C4-2B (cell line): ENCODE measurements at regions not wholly inside any gene's neighbourhood (a gene's known extent, or its start where the extent isn't known, plus 50 kb on each side); places are given as distances from the start of the nearest gene placed in this dataset.

ENCODE experiments used
- H3K27ac ChIP-seq: fragments of 450-650 bp; 2 replicates; pipeline ENCODE4 v1.5.1; 2017
- ZFX ChIP-seq: fragments of 450-650 bp; IDR thresholded peaks from 2 replicates; pipeline ENCODE4 v1.6.1; 2017
- TF ChIP-seq, protein P1 (sequence below): fragments of 450-650 bp; conservative IDR thresholded peaks from 2 replicates; pipeline ENCODE4 v1.5.1; 2017; ENCODE audit warnings: mild to moderate bottlenecking

DNA sequence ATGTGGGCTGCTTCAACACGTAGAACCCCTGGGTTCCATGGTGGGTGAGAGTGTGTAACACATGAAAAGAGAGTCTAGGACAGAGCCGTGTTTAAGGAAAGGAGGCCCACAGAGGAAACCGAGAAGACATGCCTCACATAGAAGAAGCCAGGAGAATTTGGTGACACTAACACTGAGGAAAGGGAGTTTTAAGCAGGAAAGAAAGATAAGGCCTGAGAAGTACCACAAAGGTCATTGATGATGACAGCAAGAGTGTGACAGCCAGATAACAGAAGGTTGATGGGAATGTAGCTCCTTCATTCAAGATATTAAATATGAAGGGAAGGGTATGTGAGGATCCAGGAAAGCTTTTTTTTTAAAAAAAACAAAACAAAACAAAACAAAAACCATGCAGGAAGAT lies 72.4 kb upstream of the SPRY4 start:
- no peak for TF ChIP-seq ZFX
- TF ChIP-seq, protein P1, sequence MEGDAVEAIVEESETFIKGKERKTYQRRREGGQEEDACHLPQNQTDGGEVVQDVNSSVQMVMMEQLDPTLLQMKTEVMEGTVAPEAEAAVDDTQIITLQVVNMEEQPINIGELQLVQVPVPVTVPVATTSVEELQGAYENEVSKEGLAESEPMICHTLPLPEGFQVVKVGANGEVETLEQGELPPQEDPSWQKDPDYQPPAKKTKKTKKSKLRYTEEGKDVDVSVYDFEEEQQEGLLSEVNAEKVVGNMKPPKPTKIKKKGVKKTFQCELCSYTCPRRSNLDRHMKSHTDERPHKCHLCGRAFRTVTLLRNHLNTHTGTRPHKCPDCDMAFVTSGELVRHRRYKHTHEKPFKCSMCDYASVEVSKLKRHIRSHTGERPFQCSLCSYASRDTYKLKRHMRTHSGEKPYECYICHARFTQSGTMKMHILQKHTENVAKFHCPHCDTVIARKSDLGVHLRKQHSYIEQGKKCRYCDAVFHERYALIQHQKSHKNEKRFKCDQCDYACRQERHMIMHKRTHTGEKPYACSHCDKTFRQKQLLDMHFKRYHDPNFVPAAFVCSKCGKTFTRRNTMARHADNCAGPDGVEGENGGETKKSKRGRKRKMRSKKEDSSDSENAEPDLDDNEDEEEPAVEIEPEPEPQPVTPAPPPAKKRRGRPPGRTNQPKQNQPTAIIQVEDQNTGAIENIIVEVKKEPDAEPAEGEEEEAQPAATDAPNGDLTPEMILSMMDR: no peak
- no peak overlapping the region for H3K27ac ChIP-seq

GRCh38 chr5:142396436-142397038 lies 71.7 kb upstream of the SPRY4 start:
- TF ChIP-seq, protein P1: no peak
- no peak for TF ChIP-seq ZFX
- H3K27ac ChIP-seq: no peak overlapping the region

- H3K27ac ChIP-seq: no peak overlapping the region
- TF ChIP-seq, protein P1: no peak
- no peak for TF ChIP-seq ZFX
These were observed 70.5 kb upstream of the SPRY4 start for GRCh38 chr5:142395334-142395733.

GRCh38 chr5:142391058-142391845 lies 66.4 kb upstream of the SPRY4 start:
- TF ChIP-seq ZFX: no peak
- TF ChIP-seq, protein P1: no peak
- H3K27ac ChIP-seq: no peak overlapping the region

- TF ChIP-seq ZFX: no peak
- TF ChIP-seq, protein P1: no peak
- H3K27ac ChIP-seq: no peak overlapping the region
These were observed 65.5 kb upstream of the SPRY4 start for GRCh38 chr5:142390334-142390733.

GRCh38 chr5:142388696-142389095 lies 63.9 kb upstream of the SPRY4 start:
- H3K27ac ChIP-seq: no peak overlapping the region

More at GRCh38 chr5:142388696-142389095, 63.9 kb upstream of the SPRY4 start:
- TF ChIP-seq ZFX: no peak
- TF ChIP-seq, protein P1: no peak
